ENCODE measurements at regions not wholly inside any gene's neighbourhood (a gene's known extent, or its start where the extent isn't known, plus 50 kb on each side); places are given as distances from the start of the nearest gene placed in this dataset.
A peak's percentile ranks its signal among the peaks of the same experiment; 100 is the strongest.
"Not testable (repeated sequence)": the region's sequence is repeated elsewhere in the genome, so short reads cannot be mapped to it uniquely, and the experiment has no call there.

DNA sequence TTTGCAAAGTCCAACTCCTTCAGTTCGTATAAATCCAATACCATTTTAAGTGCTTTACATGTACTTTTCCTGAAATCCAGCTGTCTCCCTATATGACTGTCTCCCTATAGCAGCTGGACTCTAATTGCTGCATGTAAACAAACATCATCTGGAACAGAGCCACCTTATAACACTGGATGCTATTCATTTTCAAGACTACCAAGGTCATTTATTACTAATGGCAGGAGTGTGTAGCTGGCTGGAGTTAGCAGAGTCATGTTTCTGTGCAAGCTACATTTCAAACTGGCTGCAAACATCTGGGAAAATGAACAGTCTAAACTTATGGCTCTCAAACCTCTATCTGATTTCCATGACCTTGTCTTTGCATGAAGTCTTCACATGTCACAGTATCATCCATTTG is 575.2 kb downstream of the PIK3C3 start:
- H3K4me3 ChIP-seq, result no peak overlapping the region
- no peak overlapping the region for H3K27ac ChIP-seq
- no peaks in the 10 kb centered on the region for H3K9me3 ChIP-seq (replicated peaks)
- H3K4me1 ChIP-seq (replicated peaks), result no peaks in the 10 kb centered on the region
- H3K36me3 ChIP-seq, result no peaks in the 10 kb centered on the region
- no peaks in the 10 kb centered on the region for H3K27me3 ChIP-seq (replicated peaks)
- no peak for DNase-seq (ENCODE audit: low read depth in 1 of 2, low spot score in 2 of 2)

- H3K36me3 ChIP-seq, result no peaks in the 10 kb centered on the region
- no peak for DNase-seq (ENCODE audit: low read depth in 1 of 2, low spot score in 2 of 2)
- no peak overlapping the region for H3K4me3 ChIP-seq
- H3K4me1 ChIP-seq (replicated peaks), result no peaks in the 10 kb centered on the region
- H3K27ac ChIP-seq, result no peak overlapping the region
- no peaks in the 10 kb centered on the region for H3K27me3 ChIP-seq (replicated peaks)
- no peaks in the 10 kb centered on the region for H3K9me3 ChIP-seq (replicated peaks)
Observed at GRCh38 chr18:42532119-42532518, 577.1 kb downstream of the PIK3C3 start.

- Histone ChIP-seq H3K27ac (no peak overlapping the region), H3K27me3 (replicated peaks) (no peaks in the 10 kb centered on the region), H3K36me3 (no peaks in the 10 kb centered on the region), H3K9me3 (replicated peaks) (no peaks in the 10 kb centered on the region), H3K4me3 (no peak overlapping the region), H3K4me1 (replicated peaks) (no peaks in the 10 kb centered on the region)
- DNase-seq (ENCODE audit: low read depth in 1 of 2, low spot score in 2 of 2), result no peak
Observed at GRCh38 chr18:42533009-42533575, 578.1 kb downstream of the PIK3C3 start.

DNA sequence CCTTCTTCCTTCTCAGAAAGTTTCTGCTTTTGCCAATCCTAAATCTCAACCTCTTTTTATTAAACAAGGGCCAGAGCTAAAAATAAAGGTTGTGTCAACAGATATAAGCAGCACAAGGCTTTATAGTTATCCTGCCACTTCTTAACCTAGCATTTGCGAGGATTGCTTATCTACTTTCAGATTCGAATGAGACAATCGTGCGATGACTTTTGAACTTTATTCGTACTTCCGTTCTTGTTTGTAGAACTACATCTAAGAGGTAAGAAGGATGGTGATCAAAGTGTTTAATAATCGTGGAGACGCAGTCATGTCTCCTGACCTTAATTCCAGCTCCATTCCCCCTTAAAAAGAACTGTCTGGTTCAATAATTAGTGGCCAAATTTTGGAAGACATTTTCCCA is 578.6 kb downstream of the PIK3C3 start:
- Histone ChIP-seq H3K4me3 (no peak overlapping the region), H3K4me1 (replicated peaks) (no peaks in the 10 kb centered on the region), H3K27ac (no peak overlapping the region), H3K27me3 (replicated peaks) (no peaks in the 10 kb centered on the region), H3K36me3 (no peaks in the 10 kb centered on the region), H3K9me3 (replicated peaks) (no peaks in the 10 kb centered on the region)
- DNase-seq (ENCODE audit: low read depth in 1 of 2, low spot score in 2 of 2), result no peak

DNA sequence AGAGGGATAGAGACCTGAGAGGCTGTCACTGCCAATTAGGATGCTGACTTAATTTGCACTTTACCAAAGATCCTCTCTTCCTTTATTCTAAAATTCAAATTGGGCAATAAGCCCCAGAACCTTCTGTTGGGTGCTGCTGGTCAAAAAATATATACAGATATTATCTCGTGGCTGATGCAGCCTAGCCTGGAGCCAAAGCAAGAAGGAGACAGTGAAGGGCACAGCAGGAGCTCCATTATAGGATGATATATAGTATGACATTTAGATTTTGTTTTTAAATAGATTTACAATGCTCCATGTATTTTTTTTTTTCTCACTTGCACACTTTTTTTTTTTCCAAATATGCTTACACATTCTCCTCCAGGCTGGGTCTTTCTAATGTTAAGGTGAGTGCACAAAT is 579.3 kb downstream of the PIK3C3 start:
- Histone ChIP-seq H3K27ac (no peak overlapping the region), H3K36me3 (no peaks in the 10 kb centered on the region), H3K4me3 (no peak overlapping the region), H3K27me3 (replicated peaks) (no peaks in the 10 kb centered on the region), H3K4me1 (replicated peaks) (no peaks in the 10 kb centered on the region), H3K9me3 (replicated peaks) (no peaks in the 10 kb centered on the region)
- DNase-seq (ENCODE audit: low read depth in 1 of 2, low spot score in 2 of 2), result no peak

DNA sequence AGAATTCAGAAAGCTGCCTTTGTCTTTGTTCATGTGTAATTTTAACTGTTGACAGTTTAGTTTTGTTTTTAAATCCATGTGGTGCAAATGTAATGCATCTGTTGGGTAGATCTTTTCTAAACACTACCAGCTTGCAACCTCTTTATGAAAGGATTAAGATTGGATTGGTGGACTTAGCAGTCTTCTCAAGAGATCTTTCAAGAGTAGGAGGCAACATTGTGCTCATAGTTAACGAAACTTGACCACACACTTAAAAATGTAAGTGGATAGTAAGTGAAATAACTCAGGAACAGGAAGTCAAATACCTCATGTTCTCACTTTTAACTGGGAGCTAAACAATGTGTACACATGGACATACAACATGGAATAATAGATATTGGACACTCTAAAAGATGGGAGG is 579.0 kb downstream of the RIT2 start:
- H3K9me3 ChIP-seq (replicated peaks), result no peaks in the 10 kb centered on the region
- H3K27ac ChIP-seq, result no peak overlapping the region
- H3K36me3 ChIP-seq, result no peaks in the 10 kb centered on the region
- no peaks in the 10 kb centered on the region for H3K27me3 ChIP-seq (replicated peaks)
- no peak overlapping the region for H3K4me3 ChIP-seq
- no peak for DNase-seq (ENCODE audit: low read depth in 1 of 2, low spot score in 2 of 2)
- no peaks in the 10 kb centered on the region for H3K4me1 ChIP-seq (replicated peaks)

DNA sequence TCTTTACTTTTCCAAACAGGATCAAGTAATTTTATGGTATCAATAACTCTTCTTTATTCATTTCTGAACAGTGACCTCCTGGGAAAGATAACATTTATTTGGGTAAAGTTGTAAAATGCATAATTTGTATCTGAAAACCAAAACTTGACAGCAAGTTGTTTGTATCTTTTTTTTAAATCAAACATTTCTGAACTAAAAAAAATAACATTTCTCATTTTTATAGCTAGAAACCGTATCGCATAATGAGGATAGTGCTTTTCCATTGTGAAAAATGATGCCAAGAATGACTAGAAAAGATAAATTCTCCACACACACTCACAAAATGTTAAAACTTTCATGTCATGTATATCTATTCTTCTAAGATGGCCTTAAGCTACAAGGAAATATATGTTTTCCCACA is 578.2 kb downstream of the RIT2 start:
- Histone ChIP-seq H3K4me1 (replicated peaks) (no peaks in the 10 kb centered on the region), H3K9me3 (replicated peaks) (no peaks in the 10 kb centered on the region), H3K36me3 (no peaks in the 10 kb centered on the region), H3K4me3 (no peak overlapping the region), H3K27ac (no peak overlapping the region), H3K27me3 (replicated peaks) (no peaks in the 10 kb centered on the region)
- no peak for DNase-seq (ENCODE audit: low read depth in 1 of 2, low spot score in 2 of 2)

- Histone ChIP-seq H3K27me3 (replicated peaks) (no peaks in the 10 kb centered on the region), H3K4me3 (no peak overlapping the region), H3K9me3 (replicated peaks) (no peaks in the 10 kb centered on the region), H3K36me3 (no peaks in the 10 kb centered on the region), H3K4me1 (replicated peaks) (peaks cover 11% of the 10 kb centered on the region), H3K27ac (no peak overlapping the region)
- no peak for DNase-seq (ENCODE audit: low read depth in 1 of 2, low spot score in 2 of 2)
Observed at GRCh38 chr18:42544901-42545300, 570.6 kb downstream of the RIT2 start.

DNA sequence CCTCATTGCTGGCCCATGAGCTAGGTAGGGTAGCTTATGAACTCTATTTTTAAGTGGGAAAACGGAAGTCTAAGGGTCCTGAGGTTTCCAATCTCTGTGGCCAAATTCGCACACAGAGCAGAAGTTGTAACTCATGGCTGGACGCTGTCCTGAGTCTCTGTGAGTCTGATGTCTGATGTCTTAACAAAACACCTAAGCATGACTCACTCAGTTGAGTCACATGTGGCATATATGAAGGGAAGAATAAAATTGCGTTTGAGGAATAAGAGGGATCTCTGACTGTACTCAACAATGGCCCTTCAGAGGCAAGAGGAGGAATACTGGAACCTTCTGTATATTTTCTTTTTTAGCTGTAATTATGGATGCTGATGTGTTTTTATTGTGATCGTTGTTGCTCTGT is 569.7 kb downstream of the RIT2 start:
- DNase-seq (ENCODE audit: low read depth in 1 of 2, low spot score in 2 of 2), result peak; percentile 53 to 78

DNA sequence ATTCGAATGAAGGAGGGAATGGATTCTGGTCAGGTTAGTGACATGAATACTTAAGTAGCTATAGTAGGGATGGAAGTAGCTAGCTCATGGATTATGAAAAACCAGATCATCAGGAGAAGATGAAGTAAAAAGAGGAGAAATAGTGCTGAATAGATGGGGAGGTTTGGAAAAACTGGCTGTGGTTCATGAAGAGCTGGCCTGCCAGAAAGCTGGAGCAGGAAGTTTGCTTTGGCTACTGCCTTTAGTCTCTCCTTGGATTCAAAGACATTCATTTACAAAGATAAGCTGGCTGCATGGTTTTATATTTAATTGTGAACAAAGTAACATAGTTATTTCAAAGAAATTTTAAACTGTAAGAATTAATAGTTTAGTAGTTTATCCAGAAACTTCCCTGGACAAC is 567.0 kb downstream of the RIT2 start:
- H3K9me3 ChIP-seq (replicated peaks), result no peaks in the 10 kb centered on the region
- no peaks in the 10 kb centered on the region for H3K36me3 ChIP-seq
- H3K27me3 ChIP-seq (replicated peaks), result no peaks in the 10 kb centered on the region
- DNase-seq (ENCODE audit: low read depth in 1 of 2, low spot score in 2 of 2), result no peak
- H3K4me3 ChIP-seq, result no peak overlapping the region
- H3K4me1 ChIP-seq (replicated peaks), result peaks cover 11% of the 10 kb centered on the region
- no peak overlapping the region for H3K27ac ChIP-seq

More for the DNA sequence above, 569.7 kb downstream of the RIT2 start:
- Histone ChIP-seq H3K4me1 (replicated peaks) (peaks cover 11% of the 10 kb centered on the region), H3K4me3 (no peak overlapping the region), H3K27ac (0 out of 2 replicates have a peak overlapping the region, but pooled peaks have one; percentile 3), H3K27me3 (replicated peaks) (no peaks in the 10 kb centered on the region), H3K9me3 (replicated peaks) (no peaks in the 10 kb centered on the region), H3K36me3 (no peaks in the 10 kb centered on the region)

- H3K27ac ChIP-seq, result no peak overlapping the region
- no peak overlapping the region for H3K4me3 ChIP-seq
- no peak for DNase-seq (ENCODE audit: low read depth in 1 of 2, low spot score in 2 of 2)
- H3K27me3 ChIP-seq (replicated peaks), result no peaks in the 10 kb centered on the region
- peaks cover 11% of the 10 kb centered on the region for H3K4me1 ChIP-seq (replicated peaks)
- no peaks in the 10 kb centered on the region for H3K36me3 ChIP-seq
- no peaks in the 10 kb centered on the region for H3K9me3 ChIP-seq (replicated peaks)
Observed at GRCh38 chr18:42549596-42549995, 565.9 kb downstream of the RIT2 start.

- not testable (repeated sequence) for H3K36me3 ChIP-seq; H3K4me1 ChIP-seq (replicated peaks); DNase-seq (ENCODE audit: low read depth in 1 of 2, low spot score in 2 of 2); H3K9me3 ChIP-seq (replicated peaks); H3K27ac ChIP-seq; H3K4me3 ChIP-seq; H3K27me3 ChIP-seq (replicated peaks)
Observed at GRCh38 chr18:42552559-42552958, 562.9 kb downstream of the RIT2 start.

- Histone ChIP-seq H3K27me3 (replicated peaks) (no peaks in the 10 kb centered on the region; the same call in 1 of the 2 replicates), H3K4me3 (no peak overlapping the region), H3K36me3 (no peaks in the 10 kb centered on the region), H3K9me3 (replicated peaks) (no peaks in the 10 kb centered on the region), H3K4me1 (replicated peaks) (no peaks in the 10 kb centered on the region), H3K27ac (no peak overlapping the region)
- DNase-seq (ENCODE audit: low read depth in 1 of 2, low spot score in 2 of 2), result no peak
Observed at GRCh38 chr18:42559069-42559690, 556.3 kb downstream of the RIT2 start.

DNA sequence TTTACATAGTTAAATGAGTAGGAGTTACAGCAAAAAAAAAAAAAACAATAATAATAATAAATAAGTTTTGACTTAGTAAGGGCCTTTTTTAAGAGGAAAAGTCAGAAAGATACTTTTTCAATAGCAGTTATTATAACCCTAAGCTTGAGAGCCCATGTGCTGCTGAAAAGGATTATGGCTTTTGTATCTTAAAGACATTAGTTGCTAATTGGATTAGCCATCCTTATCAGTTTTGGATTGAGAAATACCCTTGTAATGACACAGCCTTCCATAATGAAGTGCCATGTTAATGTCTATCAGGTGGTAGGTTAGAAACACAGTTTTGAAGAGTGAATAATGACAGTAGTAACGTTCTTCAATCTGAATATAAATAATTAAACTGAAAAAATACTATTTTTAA is 554.0 kb downstream of the RIT2 start:
- Histone ChIP-seq H3K27ac (no peak overlapping the region), H3K36me3 (no peaks in the 10 kb centered on the region), H3K9me3 (replicated peaks) (no peaks in the 10 kb centered on the region), H3K4me1 (replicated peaks) (no peaks in the 10 kb centered on the region), H3K27me3 (replicated peaks) (peaks cover 2% of the 10 kb centered on the region; the same call in 1 of the 2 replicates), H3K4me3 (no peak overlapping the region)
- DNase-seq (ENCODE audit: low read depth in 1 of 2, low spot score in 2 of 2), result no peak

GRCh38 chr18:42563995-42564394 is 551.5 kb downstream of the RIT2 start:
- Histone ChIP-seq H3K9me3 (replicated peaks) (no peaks in the 10 kb centered on the region), H3K4me1 (replicated peaks) (no peaks in the 10 kb centered on the region), H3K27ac (no peak overlapping the region), H3K4me3 (no peak overlapping the region), H3K27me3 (replicated peaks) (peaks cover 2% of the 10 kb centered on the region; the same call in 1 of the 2 replicates), H3K36me3 (no peaks in the 10 kb centered on the region)
- DNase-seq (ENCODE audit: low read depth in 1 of 2, low spot score in 2 of 2), result no peak
